Hippocampal formation (tissue), 2 donors: ENCODE measurements at regions not wholly inside any gene's neighbourhood (a gene's known extent, or its start where the extent isn't known, plus 50 kb on each side); places are given as distances from the start of the nearest gene placed in this dataset.
"Not testable (repeated sequence)": the region's sequence is repeated elsewhere in the genome, so short reads cannot be mapped to it uniquely, and the experiment has no call there.

ENCODE experiments used
- DNase-seq, 2 donors: peaks; one replicate each; lab custom pipeline; 2025; lab: John Stamatoyannopoulos, UW

GRCh38 chr2:62654876-62655359, 50.6 kb upstream of the EHBP1 start:
- no peak for DNase-seq

GRCh38 chr2:62654423-62654791, 51.1 kb upstream of the EHBP1 start:
- no peak for DNase-seq

GRCh38 chr2:62653582-62654422, 51.7 kb upstream of the EHBP1 start:
- no peak for DNase-seq

- not testable (repeated sequence) for DNase-seq
Observed at GRCh38 chr2:62649087-62649486, 56.4 kb upstream of the EHBP1 start.

- DNase-seq: no peak
Observed at GRCh38 chr2:62643100-62643471, 62.4 kb upstream of the EHBP1 start.

- no peak for DNase-seq
Observed at GRCh38 chr2:62642429-62643099, 62.9 kb upstream of the EHBP1 start.

GRCh38 chr2:62641936-62642335, 63.6 kb upstream of the EHBP1 start:
- DNase-seq: no peak

GRCh38 chr2:62641410-62641843, 64.1 kb upstream of the EHBP1 start:
- no peak for DNase-seq

GRCh38 chr2:62631160-62632085, 74.1 kb upstream of the EHBP1 start:
- DNase-seq: no peak

GRCh38 chr2:62630206-62630605, 75.3 kb upstream of the EHBP1 start:
- DNase-seq: not testable (repeated sequence)

GRCh38 chr2:62629310-62629709, 76.2 kb upstream of the EHBP1 start:
- DNase-seq: not testable (repeated sequence)

- DNase-seq: no peak
Observed at GRCh38 chr2:62627667-62628066, 77.8 kb upstream of the EHBP1 start.

- no peak for DNase-seq
Observed at GRCh38 chr2:62624855-62625254, 80.7 kb upstream of the EHBP1 start.

- DNase-seq: not testable (repeated sequence)
Observed at GRCh38 chr2:62616486-62616885, 89.0 kb upstream of the EHBP1 start.

- DNase-seq: no peak
Observed at GRCh38 chr2:62611854-62612253, 93.7 kb upstream of the EHBP1 start.

GRCh38 chr2:62605471-62605870, 99.5 kb upstream of the TMEM17 start:
- DNase-seq: not testable (repeated sequence)

GRCh38 chr2:62604336-62604735, 98.3 kb upstream of the TMEM17 start:
- no peak for DNase-seq

- DNase-seq: no peak
Observed at GRCh38 chr2:62603154-62603712, 97.2 kb upstream of the TMEM17 start.

- not testable (repeated sequence) for DNase-seq
Observed at GRCh38 chr2:62599674-62600410, 93.8 kb upstream of the TMEM17 start.

GRCh38 chr2:62597323-62597722, 91.3 kb upstream of the TMEM17 start:
- DNase-seq: no peak
